ENCODE measurements at regions not wholly inside any gene's neighbourhood (a gene's known extent, or its start where the extent isn't known, plus 50 kb on each side); places are given as distances from the start of the nearest gene placed in this dataset.

DNA sequence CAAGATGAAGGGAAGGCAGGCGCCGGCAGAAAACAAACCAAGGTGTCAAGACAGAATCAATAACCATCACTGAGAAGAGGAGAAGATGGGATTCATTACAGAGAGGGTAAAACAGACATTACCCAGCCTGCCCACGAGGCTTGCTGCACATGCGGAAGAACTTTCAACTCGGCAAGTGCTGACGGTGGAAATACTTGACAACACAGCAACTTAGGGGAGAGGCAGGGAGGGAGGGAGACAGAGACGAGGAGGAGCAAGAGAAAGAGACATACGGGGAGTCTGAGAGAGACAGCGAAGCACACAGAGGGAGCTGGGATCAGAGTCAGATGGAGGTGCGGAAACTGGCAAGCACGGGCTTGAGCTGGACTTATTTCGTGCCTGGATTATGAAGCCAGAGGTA, 129.3 kb upstream of the NECTIN1 start:
- FAIRE-seq: no peak
- no peak for DNase-seq (ENCODE audit: low spot score)

DNA sequence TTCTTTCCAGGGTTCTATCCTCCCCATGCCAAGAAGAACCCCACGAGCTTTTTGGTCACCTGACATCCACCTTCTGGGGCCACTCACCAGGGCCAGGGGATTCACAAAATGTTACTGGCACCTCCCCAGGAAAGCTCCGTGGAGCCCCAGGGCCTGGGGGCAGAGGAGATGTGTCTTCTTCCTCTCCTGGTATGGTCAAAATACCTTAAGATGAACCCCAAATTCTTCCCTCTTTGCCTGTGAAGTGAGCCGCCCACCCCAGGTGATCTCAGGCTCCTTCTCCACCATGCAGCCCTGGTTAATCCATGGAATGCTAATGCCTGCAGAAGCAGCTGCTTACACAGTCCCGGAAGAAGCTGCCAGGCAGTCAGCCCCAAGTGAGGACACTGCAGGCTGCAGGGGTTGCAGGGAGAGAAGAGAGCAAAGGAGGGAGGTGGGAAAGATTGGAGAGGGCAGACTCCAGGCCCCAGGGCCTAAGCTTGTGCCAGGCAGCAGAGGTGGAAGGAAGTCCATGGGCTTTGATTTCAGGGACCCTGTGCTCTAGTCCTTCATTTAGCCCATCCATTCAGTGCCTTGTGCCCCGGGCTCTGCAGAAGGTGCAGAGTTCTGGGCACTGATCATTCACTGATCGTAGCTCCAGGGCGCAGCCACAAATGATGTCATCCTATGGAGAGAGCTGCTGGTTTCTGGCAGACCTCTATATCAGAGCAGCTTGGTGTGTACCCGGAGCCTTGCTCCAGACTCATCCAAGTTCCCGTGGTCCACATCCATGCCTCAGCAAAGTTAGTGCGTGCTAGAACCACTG, 127.9 kb upstream of the NECTIN1 start:
- FAIRE-seq (no peak), DNase-seq (ENCODE audit: low spot score) (no peak)

DNA sequence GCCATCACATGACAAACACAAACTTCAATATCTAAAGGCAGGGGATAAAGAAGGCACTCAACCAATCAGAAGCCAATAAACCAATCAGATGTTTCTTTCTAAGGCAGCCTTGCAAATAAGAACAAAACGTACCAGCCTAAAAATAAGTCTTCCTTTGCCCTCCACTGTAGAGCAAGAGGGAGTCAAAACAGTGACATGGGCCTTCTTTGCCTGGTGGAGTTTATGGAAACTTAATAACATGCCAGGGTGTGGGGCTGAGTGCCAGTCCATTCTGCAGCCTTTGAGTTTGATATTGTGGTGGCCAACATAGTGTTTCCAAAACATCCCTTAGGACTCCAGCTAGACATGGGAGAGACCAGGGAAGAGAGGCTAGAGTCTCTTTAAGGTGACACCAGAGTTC, 126.1 kb upstream of the NECTIN1 start:
- no peak for DNase-seq (ENCODE audit: low spot score)
- FAIRE-seq: no peak

- FAIRE-seq (no peak), DNase-seq (ENCODE audit: low spot score) (no peak)
Observed at GRCh38 chr11:119854521-119854920, 125.5 kb upstream of the NECTIN1 start.

- FAIRE-seq: no peak
Observed at GRCh38 chr11:119853581-119854360, 124.8 kb upstream of the NECTIN1 start.

DNA sequence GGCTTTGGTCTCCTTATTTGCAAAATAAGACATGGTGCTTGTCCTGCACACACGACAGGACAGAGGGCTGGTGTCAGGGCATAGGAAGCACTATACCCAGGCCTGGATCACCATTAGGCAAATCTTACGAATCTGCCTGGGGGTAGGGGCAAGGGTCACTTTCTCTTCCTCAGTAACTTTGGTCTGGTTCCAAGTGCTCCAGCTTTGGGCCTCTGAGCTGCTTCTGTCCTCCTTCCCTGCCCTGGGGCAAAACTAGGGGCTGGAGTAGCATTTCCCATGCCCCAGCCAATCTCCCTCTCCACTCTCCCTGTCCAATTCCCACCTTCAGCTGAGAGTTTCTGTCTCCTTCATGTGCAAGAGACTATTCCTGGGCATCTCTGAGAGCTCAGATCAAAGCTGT, 123.7 kb upstream of the NECTIN1 start:
- DNase-seq (ENCODE audit: low spot score) (no peak), FAIRE-seq (no peak)

More at GRCh38 chr11:119853581-119854360, 124.8 kb upstream of the NECTIN1 start:
- no peak for DNase-seq (ENCODE audit: low spot score)

GRCh38 chr11:119850822-119851409, 121.9 kb upstream of the NECTIN1 start:
- FAIRE-seq (no peak), DNase-seq (ENCODE audit: low spot score) (no peak)

DNA sequence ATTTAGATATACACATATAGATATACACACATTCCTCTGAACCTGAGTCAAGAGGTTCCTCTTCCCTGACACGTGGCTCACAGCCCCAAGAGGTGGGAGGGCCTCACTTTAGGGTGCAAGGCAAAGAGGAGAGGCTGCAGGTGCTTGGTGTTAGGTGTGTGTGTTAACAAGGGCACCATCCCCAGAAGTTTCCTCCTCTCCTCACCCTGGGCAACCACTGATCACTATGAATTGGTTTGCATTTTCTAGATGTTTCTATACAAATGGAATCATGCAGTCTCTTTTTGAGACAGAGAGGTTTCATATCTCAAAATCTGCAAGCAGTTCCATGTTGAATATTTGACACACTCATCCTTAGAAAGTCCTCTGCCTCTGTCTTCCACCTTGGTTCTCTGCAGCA, 120.9 kb upstream of the NECTIN1 start:
- DNase-seq (ENCODE audit: low spot score) (no peak), FAIRE-seq (no peak)

GRCh38 chr11:119847853-119848252, 118.9 kb upstream of the NECTIN1 start:
- no peak for FAIRE-seq

DNA sequence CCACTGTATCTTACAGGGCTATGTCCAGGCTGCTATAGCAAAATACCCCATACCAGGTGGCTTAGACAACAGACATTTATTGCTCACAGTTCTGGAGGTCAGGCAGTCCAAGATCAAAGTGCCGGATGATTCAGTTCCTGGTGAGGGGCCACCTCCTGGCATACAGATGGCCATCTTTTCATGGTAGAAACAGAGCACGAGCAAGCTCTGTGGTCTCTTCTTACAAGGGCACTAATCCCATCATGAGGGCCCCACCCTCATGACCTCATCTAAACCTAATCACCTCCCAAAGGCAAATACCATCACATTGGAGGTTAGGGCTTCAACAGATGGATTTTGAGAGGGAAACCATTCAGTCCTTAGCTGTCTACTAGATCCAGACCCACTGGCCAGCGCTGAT, 117.4 kb upstream of the NECTIN1 start:
- FAIRE-seq (no peak), DNase-seq (ENCODE audit: low spot score) (no peak)

More at GRCh38 chr11:119847853-119848252, 118.9 kb upstream of the NECTIN1 start:
- no peak for DNase-seq (ENCODE audit: low spot score)

- DNase-seq (ENCODE audit: low spot score) (no peak), FAIRE-seq (no peak)
Observed at GRCh38 chr11:119845756-119846155, 116.8 kb upstream of the NECTIN1 start.

GRCh38 chr11:119845305-119845704, 116.3 kb upstream of the NECTIN1 start:
- no peak for FAIRE-seq
- no peak for DNase-seq (ENCODE audit: low spot score)

GRCh38 chr11:119844808-119845207, 115.8 kb upstream of the NECTIN1 start:
- FAIRE-seq: no peak
- DNase-seq (ENCODE audit: low spot score): no peak

DNA sequence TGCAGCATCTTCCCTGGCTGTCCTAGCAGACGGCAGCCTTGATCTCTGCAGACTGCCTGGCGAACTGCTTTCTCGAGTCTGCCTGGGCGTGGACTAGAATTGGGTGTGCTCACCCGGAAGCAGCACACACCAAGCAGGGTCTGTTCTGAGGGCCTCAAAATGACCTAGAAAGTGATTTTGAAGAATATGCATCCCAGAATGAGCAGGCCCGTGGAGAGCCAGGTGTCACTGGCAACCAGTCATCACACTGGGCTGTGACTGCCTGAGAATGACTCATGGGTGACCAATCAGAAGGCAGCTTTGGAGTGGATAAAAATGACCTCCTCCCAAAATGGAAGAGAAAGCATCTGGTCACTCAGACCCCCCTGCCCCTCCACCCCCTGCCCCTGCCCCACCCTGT, 114.9 kb upstream of the NECTIN1 start:
- no peak for FAIRE-seq
- no peak for DNase-seq (ENCODE audit: low spot score)

DNA sequence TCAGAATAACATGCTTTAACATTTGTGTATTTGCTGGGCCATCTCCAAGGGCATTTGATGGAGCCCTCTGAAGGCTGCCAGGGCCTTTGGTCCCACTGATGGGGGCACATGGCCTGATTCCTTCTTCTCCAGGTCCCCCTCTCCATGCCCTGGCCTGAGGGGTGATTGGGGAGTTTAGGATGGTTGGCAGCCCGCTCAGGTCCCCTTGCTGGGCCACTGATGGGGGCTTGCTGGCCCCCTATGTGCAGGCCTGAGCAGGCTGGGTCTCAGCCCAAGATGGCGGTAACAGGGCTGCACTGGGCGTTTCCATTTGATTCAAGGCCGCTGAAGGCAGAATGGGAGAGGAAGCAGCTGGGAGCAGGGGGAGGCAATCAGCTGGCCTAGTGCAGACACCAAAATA, 113.7 kb upstream of the NECTIN1 start:
- FAIRE-seq: no peak

DNA sequence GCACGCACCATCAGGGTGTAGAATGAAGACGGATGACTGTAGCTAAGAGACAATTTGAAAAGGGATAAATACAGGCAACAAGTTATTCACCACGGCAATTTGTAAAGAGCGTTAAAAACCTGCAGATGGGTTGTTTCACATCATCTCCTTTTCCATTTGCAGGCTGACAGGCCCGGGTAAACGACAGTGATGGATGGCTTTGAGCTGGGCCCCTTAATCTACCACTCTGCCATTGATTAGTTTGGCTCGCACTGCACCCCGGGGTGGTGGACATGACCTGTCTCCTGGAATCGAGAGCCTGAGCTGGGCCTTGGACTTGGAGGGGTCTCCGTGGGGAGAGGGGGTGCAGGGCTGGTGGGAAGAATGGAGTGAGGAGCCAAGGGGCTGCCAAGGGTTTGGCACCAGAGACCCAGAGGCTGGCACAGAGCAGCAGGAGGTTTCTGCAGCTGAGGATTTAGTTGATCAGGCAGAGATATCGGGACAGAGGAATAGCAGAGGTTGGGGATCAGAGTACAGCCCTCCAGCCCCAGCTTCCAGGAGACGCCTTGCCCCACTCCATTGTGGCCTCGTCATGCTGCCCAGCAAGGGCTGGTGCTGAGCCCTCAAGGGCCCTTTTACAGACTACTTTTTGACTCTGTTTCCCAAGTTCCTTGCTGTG, 110.6 kb upstream of the NECTIN1 start:
- FAIRE-seq (no peak), DNase-seq (ENCODE audit: low spot score) (no peak)

More for the DNA sequence above, 113.7 kb upstream of the NECTIN1 start:
- no peak for DNase-seq (ENCODE audit: low spot score)

DNA sequence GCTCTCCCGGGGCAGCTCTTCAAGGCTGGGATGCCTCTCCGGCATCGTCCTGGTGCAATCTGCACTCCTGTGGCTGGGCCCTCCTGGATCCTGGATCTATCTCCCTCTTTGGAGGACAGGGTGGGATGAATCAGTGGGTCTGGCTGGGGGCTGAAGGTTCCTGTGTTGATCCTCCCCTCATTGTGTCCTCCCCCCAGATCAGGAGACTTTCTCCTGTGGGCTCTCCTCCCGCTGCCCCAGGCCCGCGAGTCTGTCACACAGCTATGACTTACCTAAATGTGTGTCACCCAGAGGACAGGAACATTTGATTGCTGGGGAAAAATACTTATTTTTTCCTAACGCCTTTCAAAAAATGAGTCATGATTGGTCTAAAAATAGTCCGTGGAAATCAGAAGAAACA, 106.8 kb upstream of the NECTIN1 start:
- FAIRE-seq: no peak
- no peak for DNase-seq (ENCODE audit: low spot score)

GRCh38 chr11:119832202-119832935, 103.4 kb upstream of the NECTIN1 start:
- DNase-seq (ENCODE audit: low spot score): no peak
- FAIRE-seq: no peak

DNA sequence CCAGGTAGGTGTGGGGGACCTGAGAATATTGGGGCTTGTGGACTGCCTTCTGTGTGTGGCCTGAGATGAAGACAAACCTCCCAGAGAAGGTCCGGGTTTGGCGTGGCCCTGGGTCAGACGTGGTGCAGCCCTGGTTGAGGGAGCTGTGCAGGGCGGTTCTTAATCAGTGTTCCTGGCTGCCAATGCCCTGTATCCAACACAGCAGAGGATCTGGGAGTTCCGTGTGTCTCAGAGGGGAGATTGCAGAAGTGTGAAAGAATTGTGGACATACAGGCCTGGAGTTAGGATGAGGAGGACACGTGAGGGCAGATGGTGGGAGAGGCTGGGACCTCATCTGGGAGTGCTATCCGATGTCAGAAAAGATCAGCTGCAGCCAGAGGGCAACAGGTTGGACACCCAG, 102.0 kb upstream of the NECTIN1 start:
- FAIRE-seq: no peak
- no peak for DNase-seq (ENCODE audit: low spot score)

DNA sequence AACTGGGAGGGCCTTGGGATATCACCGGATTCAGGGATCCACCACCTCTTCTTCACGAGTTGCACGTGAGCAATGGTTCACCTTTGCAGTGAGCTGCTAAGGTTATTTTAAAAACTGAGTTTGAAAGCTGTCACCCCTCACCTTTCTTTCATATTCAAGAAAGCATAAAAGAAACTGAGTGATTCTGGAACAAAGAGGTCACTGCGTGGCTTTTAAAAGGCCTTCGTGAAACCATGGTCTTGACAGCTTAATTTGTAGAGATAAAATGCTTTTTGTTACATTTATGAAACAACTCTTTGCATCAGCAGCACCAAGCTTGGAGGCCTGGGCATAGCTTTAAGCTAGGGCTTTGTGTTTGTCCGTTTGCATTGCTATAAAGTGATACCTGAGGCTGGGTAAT, 101.4 kb upstream of the NECTIN1 start:
- DNase-seq (ENCODE audit: low spot score) (no peak), FAIRE-seq (no peak)

DNA sequence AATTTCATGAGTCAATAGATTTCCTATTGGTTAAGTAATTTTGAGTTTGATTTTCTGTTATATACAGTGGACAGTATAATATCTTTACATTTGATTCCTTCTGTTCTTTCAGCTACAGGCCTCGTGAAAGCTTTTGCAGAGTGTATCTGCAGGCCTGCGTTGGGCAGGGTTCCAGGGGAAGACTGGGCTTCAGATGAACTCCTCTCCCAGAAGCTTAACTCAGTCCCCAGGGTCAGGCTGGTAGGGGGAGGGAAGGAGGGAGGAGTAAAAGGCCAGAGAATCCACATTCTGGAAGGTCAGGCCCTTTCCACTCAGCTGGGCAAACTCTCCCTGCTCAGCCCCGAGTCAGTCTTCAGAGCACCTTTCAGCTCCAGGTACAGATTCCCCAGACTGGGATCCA, 100.4 kb upstream of the NECTIN1 start:
- FAIRE-seq (no peak), DNase-seq (ENCODE audit: low spot score) (no peak)

All from RCC 7860 (cell line).